Cardiac muscle cell (in vitro differentiated cells and primary cell): ENCODE measurements at regions not wholly inside any gene's neighbourhood (a gene's known extent, or its start where the extent isn't known, plus 50 kb on each side); places are given as distances from the start of the nearest gene placed in this dataset.
"Not testable (repeated sequence)": the region's sequence is repeated elsewhere in the genome, so short reads cannot be mapped to it uniquely, and the experiment has no call there.

Experiments
- DNase-seq, 2 donors: peaks; one replicate each; pipeline versions ENCODE4 v3.0.0 to v3.0.0-alpha.2; 2010 to 2017; ENCODE audit warnings: low read depth in 1 of 2, low spot score in 1 of 2
- H3K27ac ChIP-seq: fragments of 200-600 bp; sonication (generic); 2 replicates; pipeline ENCODE4 v1.5.1; 2016
- H3K27me3 ChIP-seq: fragments of 200-600 bp; sonication (generic); 2 replicates; pipeline ENCODE4 v1.6.0; 2016; ENCODE audit warnings: control low read depth
- H3K36me3 ChIP-seq: fragments of 200-600 bp; sonication (generic); 2 replicates; pipeline ENCODE4 v1.5.1; 2016; ENCODE audit warnings: control low read depth
- H3K4me1 ChIP-seq: fragments of 200-600 bp; sonication (generic); 2 replicates; pipeline ENCODE4 v1.8.1; 2017; ENCODE audit warnings: low read depth, mild to moderate bottlenecking, mixed run types
- H3K4me3 ChIP-seq: fragments of 200-600 bp; sonication (generic); 2 replicates; pipeline ENCODE4 v1.5.1; 2016; ENCODE audit warnings: mild to moderate bottlenecking
- H3K9me3 ChIP-seq: fragments of 200-600 bp; sonication (generic); 2 replicates; pipeline ENCODE4 v1.5.1; 2017; ENCODE audit warnings: low read depth, mild to moderate bottlenecking, control low read depth
- CTCF ChIP-seq: IDR thresholded peaks from 2 replicates; pipeline ENCODE4 v1.5.1; 2012; ENCODE audit warnings: low read depth, mild to moderate bottlenecking, low read length

- H3K36me3 ChIP-seq = no peaks in the 10 kb centered on the region
- H3K9me3 ChIP-seq = no peaks in the 10 kb centered on the region
- no peaks in the 10 kb centered on the region for H3K4me1 ChIP-seq
- H3K27me3 ChIP-seq = no peaks in the 10 kb centered on the region
- H3K4me3 ChIP-seq = no peak overlapping the region
- H3K27ac ChIP-seq = no peak overlapping the region
- DNase-seq = no peak
- TF ChIP-seq CTCF = no peak
Measured at GRCh38 chr21:29433366-29434059, 134.8 kb downstream of the BACH1 start.

- H3K27me3 ChIP-seq = no peaks in the 10 kb centered on the region
- no peak overlapping the region for H3K27ac ChIP-seq
- no peak for TF ChIP-seq CTCF
- no peaks in the 10 kb centered on the region for H3K9me3 ChIP-seq
- no peak for DNase-seq
- no peak overlapping the region for H3K4me3 ChIP-seq
- no peaks in the 10 kb centered on the region for H3K4me1 ChIP-seq
- H3K36me3 ChIP-seq = no peaks in the 10 kb centered on the region
Measured at GRCh38 chr21:29434081-29434480, 135.4 kb downstream of the BACH1 start.

GRCh38 chr21:29434982-29435381 is 136.3 kb downstream of the BACH1 start:
- H3K4me3 ChIP-seq, H3K27me3 ChIP-seq, H3K36me3 ChIP-seq, H3K9me3 ChIP-seq, H3K27ac ChIP-seq, H3K4me1 ChIP-seq, DNase-seq: not testable (repeated sequence)

- Histone ChIP-seq H3K27me3 (no peaks in the 10 kb centered on the region), H3K27ac (no peak overlapping the region), H3K36me3 (no peaks in the 10 kb centered on the region), H3K4me3 (no peak overlapping the region), H3K9me3 (no peaks in the 10 kb centered on the region), H3K4me1 (no peaks in the 10 kb centered on the region)
- no peak for TF ChIP-seq CTCF
- peak in 1 of 2 donors; percentile 86 for DNase-seq
Measured at GRCh38 chr21:29436143-29436542, 137.4 kb downstream of the BACH1 start.

GRCh38 chr21:29436650-29437049 is 137.9 kb downstream of the BACH1 start:
- no peak for TF ChIP-seq CTCF
- no peaks in the 10 kb centered on the region for H3K4me1 ChIP-seq
- H3K27ac ChIP-seq = no peak overlapping the region

GRCh38 chr21:29441651-29442050 is 142.9 kb downstream of the BACH1 start:
- Histone ChIP-seq H3K4me3 (no peak overlapping the region), H3K27ac (no peak overlapping the region), H3K9me3 (no peaks in the 10 kb centered on the region), H3K36me3 (no peaks in the 10 kb centered on the region), H3K4me1 (no peaks in the 10 kb centered on the region), H3K27me3 (no peaks in the 10 kb centered on the region)
- no peak for DNase-seq
- no peak for TF ChIP-seq CTCF

More at GRCh38 chr21:29436650-29437049, 137.9 kb downstream of the BACH1 start:
- no peaks in the 10 kb centered on the region for H3K27me3 ChIP-seq
- DNase-seq = no peak
- no peaks in the 10 kb centered on the region for H3K36me3 ChIP-seq
- no peak overlapping the region for H3K4me3 ChIP-seq
- H3K9me3 ChIP-seq = no peaks in the 10 kb centered on the region
